Posterior cingulate gyrus (tissue), 11 donors: ENCODE measurements at regions not wholly inside any gene's neighbourhood (a gene's known extent, or its start where the extent isn't known, plus 50 kb on each side); places are given as distances from the start of the nearest gene placed in this dataset.

ENCODE experiments used
- DNase-seq, 10 donors: peaks; one replicate each; pipeline versions ENCODE4 v3.0.0 to v3.0.0-alpha.2; 2020 to 2021; ENCODE audit warnings: mixed read lengths in 3 of 10
- intact Hi-C: fragments of 100-400 bp; cut with DNase I; formaldehyde crosslinking; loops from one replicate; pipeline ENCODE4 v1.15.1; 2023

DNA sequence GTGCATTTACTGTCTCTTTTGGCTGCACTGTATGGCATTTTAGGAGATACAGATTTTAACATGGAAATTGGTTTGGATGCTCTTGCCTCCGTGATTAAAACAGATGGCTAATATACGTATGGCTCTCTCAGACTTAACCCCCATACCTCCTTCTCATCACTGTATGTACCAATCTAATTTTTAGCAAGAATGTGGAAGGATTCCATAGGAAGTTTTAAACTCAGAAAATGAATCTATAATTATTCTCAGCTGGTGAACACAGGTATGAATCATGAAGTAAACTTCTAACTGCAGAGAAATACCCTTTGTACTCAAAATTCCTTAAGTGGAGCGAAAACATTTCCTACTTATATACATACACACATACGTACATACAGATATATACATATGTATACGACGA lies 210.5 kb upstream of the NEIL3 start:
- intact Hi-C loops = no loop called here

DNA sequence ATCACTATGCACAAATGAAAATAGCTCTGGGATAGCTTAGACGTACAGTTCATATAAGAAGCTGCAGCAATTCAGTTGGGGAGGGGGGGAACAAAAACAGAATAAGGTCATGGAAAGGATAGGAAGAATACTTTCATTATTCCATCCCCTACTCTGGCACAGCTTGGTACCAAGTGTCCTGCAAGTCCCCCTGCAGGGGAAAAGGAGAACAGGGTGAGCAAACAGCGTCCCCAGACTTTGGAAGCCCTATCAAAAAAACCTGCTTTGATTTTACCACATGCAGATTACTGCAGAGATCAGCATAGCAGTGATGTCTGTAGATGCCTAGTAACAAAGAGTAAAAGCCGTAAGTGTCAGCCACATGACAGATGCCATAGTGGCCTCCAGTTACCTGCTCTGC lies 209.4 kb upstream of the NEIL3 start:
- no peak for DNase-seq
- intact Hi-C loops = no loop called here

More for the DNA sequence above, 210.5 kb upstream of the NEIL3 start:
- DNase-seq = no peak

DNA sequence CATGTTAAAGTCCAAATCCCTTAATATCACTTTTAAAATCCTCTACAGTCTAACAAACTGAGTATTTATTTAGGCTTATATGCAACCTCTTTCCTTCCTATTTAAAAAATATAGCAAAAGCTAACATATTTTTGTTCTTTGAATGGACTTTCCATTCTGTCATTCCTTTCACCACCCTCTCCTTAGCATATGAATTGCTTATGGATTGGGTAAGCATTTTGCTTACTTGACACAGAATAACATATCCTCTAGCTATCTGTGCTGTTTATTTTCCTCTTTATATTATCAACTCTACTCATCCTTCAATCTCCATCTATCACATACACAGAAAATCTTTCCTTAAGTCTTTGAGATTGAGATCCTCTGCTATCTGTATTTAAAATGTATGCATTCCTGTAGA lies 206.1 kb upstream of the NEIL3 start:
- DNase-seq = no peak
- intact Hi-C loops = no loop called here

DNA sequence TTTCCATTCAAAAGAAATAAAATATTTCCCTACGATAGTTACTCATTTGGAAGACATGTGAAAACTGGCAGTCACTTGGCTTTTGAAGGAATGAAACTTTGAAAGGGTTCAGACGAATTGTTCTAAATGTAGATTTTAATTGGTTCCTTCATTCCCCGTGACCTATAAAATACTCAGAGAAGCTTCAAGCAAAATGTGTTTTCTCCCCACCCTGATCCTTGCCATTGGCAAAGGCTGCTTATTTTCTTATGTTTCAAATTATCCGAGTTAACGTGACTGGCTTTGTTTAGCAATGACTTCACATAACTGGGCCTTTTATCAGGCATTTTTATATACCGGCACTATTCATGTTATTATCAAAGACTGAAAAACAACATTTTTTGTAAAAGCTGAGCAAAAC lies 204.1 kb upstream of the NEIL3 start:
- DNase-seq = no peak
- intact Hi-C loops = no loop called here

GRCh38 chr4:177107288-177107921 lies 202.3 kb upstream of the NEIL3 start:
- no peak for DNase-seq
- intact Hi-C loops = no loop called here

GRCh38 chr4:177108708-177109107 lies 201.0 kb upstream of the NEIL3 start:
- intact Hi-C loops = no loop called here
- DNase-seq = no peak

GRCh38 chr4:177109769-177110168 lies 199.9 kb upstream of the NEIL3 start:
- DNase-seq = no peak
- intact Hi-C loops = no loop called here

GRCh38 chr4:177116161-177116560 lies 193.5 kb upstream of the NEIL3 start:
- DNase-seq = no peak
- intact Hi-C loops = no loop called here

- intact Hi-C loops = no loop called here
- DNase-seq = no peak
Observed at GRCh38 chr4:177117256-177117655, 192.4 kb upstream of the NEIL3 start.

GRCh38 chr4:177118596-177118995 lies 191.1 kb upstream of the NEIL3 start:
- intact Hi-C loops = no loop called here
- peak in 2 of 10 donors; percentile 4 to 14 for DNase-seq

DNA sequence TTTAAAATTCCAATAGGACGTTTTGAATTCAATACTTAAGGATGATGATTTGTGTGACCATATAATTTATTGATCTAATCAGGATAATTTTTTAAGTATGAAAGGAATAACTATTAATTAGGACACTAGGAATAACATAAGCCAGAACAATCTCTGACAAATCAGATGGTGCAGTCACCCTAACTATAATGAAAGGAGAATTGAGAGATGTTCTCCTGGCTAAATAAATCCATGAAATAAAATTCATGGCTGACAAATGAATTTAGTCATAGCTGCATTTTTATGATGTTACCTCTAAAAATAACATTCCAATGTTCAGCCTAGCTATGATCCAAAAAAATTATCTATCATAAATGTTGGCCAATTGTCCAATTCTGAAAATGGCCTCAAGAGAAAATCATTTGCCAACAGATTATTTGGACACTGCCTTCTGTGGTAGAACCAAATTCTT lies 190.6 kb upstream of the NEIL3 start:
- intact Hi-C loops = no loop called here
- no peak for DNase-seq

GRCh38 chr4:177119691-177120090 lies 190.0 kb upstream of the NEIL3 start:
- intact Hi-C loops = no loop called here

GRCh38 chr4:177123811-177124210 lies 185.9 kb upstream of the NEIL3 start:
- intact Hi-C loops = no loop called here
- no peak for DNase-seq

More at GRCh38 chr4:177119691-177120090, 190.0 kb upstream of the NEIL3 start:
- DNase-seq = no peak

- DNase-seq = no peak
Observed at GRCh38 chr4:177124349-177125064, 185.2 kb upstream of the NEIL3 start.

GRCh38 chr4:177125656-177126055 lies 184.0 kb upstream of the NEIL3 start:
- DNase-seq = no peak
- intact Hi-C loops = no loop called here

More at GRCh38 chr4:177124349-177125064, 185.2 kb upstream of the NEIL3 start:
- intact Hi-C loops = no loop called here

- no peak for DNase-seq
- intact Hi-C loops = no loop called here
Observed at GRCh38 chr4:177127658-177128057, 182.0 kb upstream of the NEIL3 start.

DNA sequence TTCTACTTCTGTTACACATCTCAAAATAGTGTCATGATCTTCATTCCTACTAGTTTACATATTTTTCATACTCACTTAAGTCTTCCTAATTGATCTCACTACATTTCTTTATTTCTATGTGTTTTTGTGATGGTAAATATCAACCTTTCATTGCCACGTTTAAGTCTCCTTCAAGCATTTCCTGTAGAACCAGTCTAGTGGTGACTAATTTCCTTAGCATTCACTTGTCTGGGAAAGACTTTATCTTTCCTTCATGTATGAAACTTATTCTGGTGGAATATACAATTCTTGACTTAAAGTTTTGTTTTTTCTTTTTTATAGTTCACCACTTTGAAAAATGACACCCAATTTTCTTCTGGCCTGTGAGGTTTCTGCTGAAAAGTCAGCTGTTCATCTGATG lies 181.4 kb upstream of the NEIL3 start:
- no peak for DNase-seq

GRCh38 chr4:177131736-177132135 lies 177.9 kb upstream of the NEIL3 start:
- DNase-seq = no peak
- intact Hi-C loops = no loop called here

More for the DNA sequence above, 181.4 kb upstream of the NEIL3 start:
- intact Hi-C loops = no loop called here

GRCh38 chr4:177147668-177148067 lies 162.0 kb upstream of the NEIL3 start:
- intact Hi-C loops = no loop called here
- no peak for DNase-seq

DNA sequence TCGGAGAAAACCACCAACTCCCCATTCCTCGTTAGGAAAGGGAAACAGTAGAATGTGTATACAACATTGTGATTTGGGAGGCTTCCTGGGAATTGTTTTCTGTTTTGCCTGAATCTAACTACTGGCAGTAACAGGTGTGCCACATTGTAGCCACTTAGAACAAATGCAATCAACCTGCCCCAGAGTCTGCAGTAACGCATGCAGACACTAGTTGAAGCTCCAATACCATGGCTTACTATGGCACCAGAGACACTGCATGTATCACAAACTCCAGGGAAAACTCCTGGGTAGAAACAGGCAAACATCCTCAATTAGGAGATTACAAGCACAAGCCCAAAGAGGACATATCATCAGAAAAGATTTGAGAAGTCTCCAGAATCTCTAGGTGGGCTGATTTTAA lies 154.2 kb upstream of the NEIL3 start:
- DNase-seq = no peak

DNA sequence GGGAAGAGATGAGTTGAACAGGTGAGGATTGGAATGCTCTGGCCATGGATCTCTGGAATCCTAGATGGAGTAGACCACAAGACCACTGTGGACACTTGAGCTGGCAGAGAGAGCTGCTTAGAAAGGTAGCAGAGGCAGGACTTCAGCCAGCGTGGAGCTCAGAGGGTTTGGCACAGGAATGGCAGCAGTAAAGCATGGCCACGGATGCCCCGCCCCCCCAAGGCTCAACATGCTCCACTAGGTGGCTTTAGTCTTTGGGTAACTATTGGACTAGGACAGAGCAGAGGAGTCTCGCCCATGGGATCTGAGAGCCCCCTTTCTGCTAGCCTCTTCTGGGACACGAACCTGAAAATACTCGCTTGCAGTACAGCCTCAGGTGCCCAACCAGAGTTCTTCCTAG lies 150.1 kb upstream of the NEIL3 start:
- intact Hi-C loops = no loop called here
- peak in 1 of 10 donors; percentile 43 for DNase-seq

More for the DNA sequence above, 154.2 kb upstream of the NEIL3 start:
- intact Hi-C loops = no loop called here

DNA sequence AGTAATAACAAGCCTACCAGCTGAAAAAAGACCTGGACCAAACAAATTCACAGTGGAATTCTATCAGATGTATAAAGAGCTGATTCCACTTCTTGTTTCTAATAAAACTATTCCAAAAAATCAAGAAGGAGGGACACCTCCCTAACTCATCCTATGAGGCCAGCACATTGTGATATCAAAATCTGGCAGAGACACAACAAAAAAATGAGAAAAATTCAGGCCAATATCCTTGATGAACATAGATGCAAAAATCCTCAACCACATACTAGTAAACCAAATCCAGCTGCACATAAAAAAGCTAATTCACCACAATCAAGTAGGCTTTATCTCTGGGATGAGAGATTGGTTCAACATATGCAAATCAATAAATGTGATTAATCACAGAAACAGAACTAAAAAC lies 147.9 kb upstream of the NEIL3 start:
- DNase-seq = no peak

More for the DNA sequence above, 147.9 kb upstream of the NEIL3 start:
- intact Hi-C loops = no loop called here
